ENCODE measurements at regions not wholly inside any gene's neighbourhood (a gene's known extent, or its start where the extent isn't known, plus 50 kb on each side); places are given as distances from the start of the nearest gene placed in this dataset.

DNA sequence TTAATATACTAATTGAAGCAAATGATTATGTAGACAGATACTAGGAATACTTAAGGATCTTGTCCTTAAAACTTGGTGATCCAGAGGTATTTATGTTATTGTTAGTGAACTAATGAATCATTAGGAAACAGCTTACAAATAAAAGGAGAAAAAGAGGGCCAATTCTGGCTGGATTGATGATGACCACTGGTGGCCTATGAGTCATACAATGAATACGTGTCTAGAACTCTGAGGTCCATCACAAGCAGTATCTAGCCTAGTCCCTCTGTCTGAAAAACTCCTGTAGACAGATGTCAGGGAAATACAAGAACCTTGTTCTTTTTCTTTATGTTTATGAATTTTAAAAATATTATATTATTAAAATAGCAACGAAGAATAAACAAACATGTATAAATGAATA is 51.7 kb upstream of the RTL1 start:
- DNase-seq: no peak

GRCh38 chr14:100962494-100962893 is 59.0 kb upstream of the RTL1 start:
- DNase-seq: no peak

DNA sequence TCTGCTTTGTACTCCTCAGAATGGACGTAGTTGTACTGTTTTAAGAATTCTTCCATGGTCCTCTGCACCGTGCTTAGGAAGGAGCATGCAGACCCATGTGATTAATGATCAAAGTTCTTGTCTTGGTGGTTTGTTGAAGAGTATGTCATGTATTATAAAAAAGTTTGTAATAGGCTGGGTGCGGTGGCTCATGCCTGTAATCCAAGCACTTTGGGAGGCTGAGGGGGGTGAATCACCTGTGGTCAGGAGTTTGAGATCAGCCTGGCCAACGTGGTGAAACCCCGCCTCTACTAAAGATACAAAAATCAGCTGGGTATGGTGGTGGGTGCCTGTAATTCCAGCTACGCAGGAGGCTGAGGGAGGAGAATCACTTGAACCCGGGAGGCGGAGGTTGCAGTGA is 61.8 kb upstream of the RTL1 start:
- no peak for DNase-seq

DNA sequence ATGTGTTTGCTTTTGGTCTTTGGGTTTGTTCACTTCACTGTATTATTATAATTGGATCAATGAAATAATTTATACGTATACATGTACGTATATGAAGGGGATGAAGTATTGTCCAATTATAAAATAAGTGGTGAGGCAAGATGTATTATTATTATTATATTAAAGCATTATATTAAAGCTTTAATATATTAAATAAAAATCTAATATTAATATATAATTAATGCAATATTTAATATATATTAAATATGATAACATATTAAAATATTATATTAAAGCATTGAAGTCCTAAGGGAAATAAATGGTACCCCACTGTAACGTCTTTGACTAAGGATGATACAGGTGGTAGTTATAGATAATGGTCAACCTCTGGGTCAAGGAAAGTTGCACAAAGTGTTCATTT is 63.7 kb upstream of the RTL1 start:
- DNase-seq: no peak

GRCh38 chr14:100967930-100968329 is 64.4 kb upstream of the RTL1 start:
- DNase-seq: no peak

GRCh38 chr14:100972118-100972897 is 68.8 kb upstream of the RTL1 start:
- no peak for DNase-seq

DNA sequence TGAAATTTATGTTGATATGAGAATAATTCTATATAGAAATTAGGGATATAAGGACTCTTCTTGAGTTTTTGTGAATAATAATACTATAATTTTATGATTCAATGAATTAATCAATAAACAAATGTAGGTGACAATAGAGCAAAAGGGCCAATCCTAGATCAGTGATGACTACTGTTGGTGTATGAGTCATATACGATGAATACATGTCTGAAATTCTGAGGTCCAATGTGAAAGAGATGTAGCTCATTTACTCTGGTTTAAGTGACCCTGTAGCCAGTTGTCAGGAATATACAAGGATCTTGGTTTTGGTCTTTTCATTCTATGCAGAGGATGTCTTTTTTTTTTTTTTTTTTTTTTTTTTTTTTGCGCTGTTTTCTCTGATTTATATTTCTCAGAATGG is 72.1 kb upstream of the RTL1 start:
- DNase-seq: no peak

DNA sequence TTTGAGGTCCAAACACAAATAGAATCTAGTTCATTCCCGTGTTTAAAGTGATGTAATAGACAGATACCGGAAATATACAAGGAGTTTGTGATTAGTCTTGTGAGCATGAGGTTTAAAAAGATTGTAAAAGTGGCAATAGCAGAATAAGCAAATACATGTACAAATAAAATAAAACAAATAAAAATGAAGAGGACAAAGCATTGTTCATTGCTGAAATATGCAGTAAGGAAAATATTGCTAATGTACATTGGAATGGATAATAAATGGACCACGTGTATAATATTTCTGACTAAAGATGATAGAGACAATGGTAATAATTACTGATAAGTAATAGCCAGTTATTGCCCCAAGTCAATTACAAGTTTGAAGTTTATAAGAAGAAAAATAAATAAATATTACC is 75.6 kb upstream of the RTL1 start:
- no peak for DNase-seq

DNA sequence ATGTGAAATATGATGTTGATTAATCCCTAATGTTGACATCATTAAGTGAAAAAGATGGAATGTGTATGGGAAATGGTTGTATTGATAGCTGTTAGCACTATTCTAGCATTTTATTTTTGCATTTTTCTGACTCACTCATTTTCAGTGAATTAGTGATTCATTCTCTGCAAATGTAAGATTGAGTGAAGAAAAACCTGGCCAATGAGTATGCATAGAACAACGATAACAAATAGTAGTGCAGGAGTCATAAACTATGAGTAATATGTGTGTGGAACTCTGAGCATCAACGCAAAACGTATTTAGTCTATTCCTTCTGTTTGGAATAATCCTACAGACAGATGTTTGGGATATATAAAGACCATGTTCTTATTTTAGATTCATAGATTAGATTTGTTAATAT is 76.3 kb upstream of the RTL1 start:
- DNase-seq: no peak

DNA sequence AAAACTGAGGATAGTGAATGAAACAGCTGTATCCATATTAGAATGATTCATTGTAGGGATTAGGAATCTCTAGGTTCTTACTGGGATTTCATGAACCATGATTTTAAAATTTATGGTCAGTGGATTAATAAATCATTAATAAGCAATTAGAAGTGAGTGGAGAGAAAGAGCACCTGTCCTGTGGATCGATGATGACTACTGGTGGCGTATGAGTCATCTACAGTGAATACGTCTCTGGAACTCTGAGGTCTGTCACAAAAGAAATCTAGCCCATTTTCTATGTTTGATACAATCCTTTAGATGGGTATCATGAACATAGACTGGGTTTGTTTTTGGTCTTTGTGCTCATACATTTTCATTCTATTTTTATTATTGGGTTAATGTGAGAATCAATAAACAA is 77.3 kb upstream of the RTL1 start:
- DNase-seq: no peak

DNA sequence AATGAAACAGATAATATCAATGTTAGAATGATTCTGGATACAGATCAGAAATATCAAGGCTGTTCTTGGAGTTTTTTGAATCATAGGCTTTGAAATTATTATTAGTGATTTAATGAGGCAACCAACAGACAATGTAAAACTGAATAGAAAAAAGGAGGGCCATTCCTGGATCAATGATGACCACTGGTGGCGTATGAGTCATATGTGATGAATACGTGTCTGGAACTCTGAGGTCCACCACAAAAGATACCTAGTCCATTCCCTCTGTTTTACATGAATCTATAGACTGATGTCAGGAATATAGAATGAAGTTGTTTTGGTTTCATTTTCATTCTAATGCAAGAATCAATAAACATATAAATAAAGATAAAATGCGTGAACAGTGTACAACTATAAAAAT is 78.3 kb upstream of the RTL1 start:
- DNase-seq: no peak

DNA sequence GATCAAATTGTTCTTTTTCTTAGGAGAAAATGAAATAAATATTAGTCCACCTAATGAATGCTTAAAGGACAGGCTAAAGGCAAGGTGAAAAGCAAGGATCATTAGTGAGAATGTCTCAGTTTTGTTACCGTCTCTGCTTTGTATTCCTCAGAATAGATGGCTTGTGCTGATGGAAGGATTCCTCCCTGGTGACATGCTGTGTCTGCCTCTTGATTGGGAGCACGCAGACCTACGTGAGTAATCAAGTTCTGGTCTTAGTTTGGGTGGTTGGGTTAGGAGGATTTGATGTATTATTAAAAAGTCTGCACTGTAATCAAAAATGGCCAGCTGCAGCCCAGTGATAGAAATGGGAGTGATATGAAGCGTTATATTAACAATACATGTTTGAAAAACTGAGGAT is 78.8 kb upstream of the RTL1 start:
- DNase-seq: no peak

DNA sequence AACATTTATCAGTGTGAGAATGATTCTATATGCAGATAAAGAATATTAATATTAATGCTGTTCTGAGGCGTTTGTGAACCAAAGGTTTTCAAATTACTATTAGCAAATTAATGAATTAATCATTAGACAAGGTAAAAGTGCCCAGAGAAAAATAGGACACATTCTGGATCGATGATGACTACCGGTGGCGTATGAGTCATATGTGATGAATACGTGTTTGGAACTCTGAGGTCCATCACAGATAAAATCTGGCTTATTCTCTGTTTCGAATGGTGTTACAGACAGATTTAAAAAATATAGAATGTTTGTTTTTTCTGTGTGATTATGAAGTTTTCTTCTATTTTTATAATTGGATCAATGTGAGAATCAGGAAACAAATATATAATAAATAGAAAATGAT is 79.2 kb upstream of the RTL1 start:
- DNase-seq: no peak

DNA sequence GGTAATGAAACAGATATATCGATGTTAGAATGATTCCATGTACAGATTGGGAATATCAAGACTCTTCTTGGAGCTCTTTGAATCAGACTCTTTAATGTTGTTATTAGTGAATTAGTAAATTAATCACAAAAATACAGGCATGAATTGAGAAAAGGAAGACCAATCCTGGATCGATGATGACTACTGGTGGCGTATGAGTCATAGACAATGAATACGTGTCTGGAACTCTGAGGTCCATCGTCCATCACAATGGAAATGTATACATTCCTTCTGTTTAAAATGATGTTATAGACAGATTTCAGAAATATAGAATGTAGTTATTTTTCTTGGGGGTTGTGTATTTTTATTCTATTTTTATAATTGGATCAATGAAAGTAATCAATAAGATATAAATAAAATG is 80.2 kb upstream of the RTL1 start:
- DNase-seq: no peak

DNA sequence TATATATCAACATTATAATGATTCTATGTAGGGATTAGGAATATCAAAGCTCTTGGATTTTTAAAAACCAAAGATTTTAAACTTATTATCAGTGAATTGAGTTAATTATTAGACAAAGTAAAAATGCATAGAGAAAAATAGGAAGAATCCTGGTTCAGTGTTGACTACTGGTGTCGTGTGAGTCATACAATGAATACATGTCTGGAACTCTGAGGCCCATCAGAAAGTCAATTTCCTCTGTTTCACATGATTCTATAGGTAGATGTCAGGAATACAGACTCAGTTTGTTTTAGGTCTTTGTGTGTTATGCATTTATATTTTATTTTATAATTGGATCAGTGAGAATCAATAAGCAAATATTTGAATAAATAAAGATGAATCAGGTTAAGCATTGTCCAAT is 84.5 kb upstream of the RTL1 start:
- no peak for DNase-seq

DNA sequence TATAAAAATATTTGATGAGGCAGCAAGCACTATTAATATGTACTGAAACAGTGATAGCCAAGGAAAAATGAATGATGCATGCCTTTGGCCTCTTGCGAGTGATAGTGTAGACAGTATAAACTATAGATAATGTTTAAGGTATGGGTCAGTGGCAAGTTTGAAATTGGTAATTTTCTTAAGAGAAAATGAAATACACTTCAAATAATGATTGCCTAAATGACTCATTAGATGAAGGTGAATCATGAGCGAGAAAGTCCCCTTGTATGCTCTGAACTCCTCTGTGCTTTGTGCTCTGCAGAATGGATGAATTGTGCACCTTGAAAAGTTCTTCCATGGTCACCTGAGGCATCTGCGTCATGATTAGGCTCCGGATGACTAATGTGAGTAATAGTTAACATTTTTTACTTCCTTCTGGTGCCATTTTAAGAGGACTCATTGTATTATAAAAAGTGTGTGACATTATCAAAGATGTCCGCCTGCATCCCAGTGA is 84.9 kb upstream of the RTL1 start:
- no peak for DNase-seq

DNA sequence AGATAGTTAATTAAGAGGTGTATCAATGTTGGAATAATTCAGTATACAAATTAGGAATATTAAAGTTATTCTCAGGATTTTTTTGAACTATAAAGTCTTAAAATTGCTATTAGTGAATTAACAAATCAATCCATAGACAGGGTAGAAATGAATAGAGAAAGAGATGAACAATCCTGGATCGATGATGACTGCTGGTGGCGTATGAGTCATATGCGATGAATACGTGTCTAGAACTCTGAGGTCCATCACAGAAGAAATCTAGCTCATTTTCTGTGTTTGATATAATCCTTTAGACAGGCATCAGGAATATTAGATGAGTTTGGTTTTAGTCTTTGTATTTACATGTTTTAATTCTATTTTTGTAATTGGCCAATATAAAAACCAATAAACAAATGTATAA is 85.4 kb upstream of the RTL1 start:
- no peak for DNase-seq

DNA sequence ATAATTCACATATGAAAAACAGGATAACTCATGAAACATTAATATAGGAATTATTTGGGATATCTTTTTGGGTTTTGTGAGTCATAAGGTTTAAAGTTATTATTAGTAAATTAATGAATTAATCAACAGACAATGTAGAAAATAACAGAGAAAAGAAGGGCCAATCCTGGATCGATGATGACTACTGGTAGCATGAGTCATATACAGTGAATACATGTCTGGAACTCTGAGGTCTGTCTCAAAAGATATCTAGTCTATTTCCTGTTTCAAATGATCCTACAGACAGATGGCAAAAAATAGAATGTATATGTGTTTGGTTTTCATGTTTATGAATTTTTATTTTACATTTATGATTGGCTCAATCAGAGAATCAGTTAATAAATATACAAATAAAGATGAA is 86.4 kb upstream of the RTL1 start:
- no peak for DNase-seq

DNA sequence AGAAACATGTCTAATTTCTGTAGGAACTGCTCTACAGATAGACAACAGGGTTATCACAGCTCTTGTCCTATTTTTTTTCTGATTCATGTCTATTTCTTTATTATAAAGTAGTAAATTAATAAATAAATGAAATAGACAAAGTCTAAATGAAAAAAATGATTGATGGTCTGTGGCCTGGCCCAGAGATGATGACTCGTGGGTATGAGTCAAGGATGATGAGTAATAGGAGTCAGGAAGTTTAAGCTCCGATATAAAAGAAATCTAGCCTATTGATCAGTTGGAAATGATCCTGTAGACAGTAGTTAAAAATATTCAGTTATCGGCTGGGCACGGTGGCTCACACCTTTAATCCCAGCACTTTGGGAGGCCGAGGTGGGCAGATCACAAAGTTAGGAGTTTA is 90.6 kb upstream of the RTL1 start:
- no peak for DNase-seq

DNA sequence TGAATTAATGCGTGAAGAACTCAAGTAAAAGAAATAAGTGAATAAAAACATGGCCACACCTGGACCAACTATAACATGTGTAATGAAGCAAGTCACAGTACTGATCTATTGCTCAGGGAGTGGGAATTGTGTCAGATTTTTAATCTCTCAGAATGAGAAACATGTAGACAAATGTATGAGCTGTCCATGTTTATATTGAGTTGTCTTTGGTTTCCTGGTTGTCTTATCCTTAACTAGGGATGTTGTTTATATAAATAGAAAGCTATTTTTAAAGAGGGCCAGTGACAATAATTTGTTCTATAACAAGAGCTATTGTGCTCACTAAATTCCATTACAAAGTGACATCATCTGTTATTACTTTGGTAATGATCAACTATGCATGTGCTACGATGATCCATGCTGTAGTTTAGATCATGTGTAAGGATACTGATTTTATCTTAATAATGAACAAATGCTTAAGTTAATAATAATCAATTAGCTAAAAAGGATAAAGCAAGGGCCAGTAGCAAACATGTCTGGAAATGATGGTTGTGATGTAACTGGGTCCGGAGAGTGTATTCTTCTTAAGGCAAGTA is 91.3 kb upstream of the RTL1 start:
- no peak for DNase-seq

DNA sequence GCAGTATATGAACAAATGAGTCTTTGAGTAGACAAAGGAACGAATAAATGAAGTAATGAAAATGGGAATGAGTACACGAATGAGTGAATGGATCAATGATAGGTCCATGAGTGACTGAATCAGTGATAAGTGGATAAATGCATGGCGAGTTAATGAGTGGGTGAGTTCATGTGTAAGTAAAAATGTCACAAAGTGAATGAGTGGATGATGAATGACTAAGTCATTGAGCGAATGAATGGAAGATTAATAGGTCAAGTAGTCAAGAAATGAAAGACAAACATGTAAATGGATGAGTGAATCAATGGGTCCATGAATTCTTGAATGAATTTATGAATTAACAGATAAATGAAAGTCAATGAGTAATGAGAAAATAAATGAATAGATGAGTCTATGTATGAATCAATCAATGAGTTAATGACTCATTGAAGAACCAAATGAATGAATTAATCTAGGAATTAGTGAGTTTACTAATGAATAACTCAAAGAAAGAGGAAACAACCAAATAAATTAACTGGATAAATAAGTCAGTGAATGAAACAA is 97.3 kb upstream of the RTL1 start:
- no peak for DNase-seq

- no peak for DNase-seq
These were observed 98.0 kb upstream of the RTL1 start for GRCh38 chr14:101001311-101002069.

DNA sequence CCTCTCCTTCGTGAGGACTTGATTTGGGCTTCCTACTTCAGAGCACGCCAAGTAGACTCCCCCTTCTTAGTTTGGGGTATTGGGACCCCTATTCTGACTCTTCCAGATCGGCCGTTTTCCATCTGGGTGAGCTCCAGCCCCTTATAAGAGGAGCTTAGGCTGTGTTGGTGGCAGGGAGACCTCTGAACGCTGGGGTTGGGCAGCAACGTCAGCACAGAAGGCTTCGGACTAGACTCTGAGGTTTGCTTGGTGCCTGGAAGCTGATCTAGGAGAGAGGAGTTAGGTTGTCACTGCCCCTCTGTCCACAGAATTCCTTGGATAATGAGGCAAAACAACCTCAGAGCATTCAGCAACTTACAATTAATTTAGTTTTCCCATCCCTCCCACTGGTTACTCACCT is 99.2 kb upstream of the RTL1 start:
- no peak for DNase-seq

- no peak for DNase-seq
These were observed 100.7 kb upstream of the RTL1 start for GRCh38 chr14:101004176-101004575.

Data from NCI-H524 treated with DMSO at 0.1 percent for 48 hours (cell line).